ENCODE measurements at regions not wholly inside any gene's neighbourhood (a gene's known extent, or its start where the extent isn't known, plus 50 kb on each side); places are given as distances from the start of the nearest gene placed in this dataset.
"Not testable (repeated sequence)": the region's sequence is repeated elsewhere in the genome, so short reads cannot be mapped to it uniquely, and the experiment has no call there.

- no peak for DNase-seq (ENCODE audit: low read depth in 2 of 3, low spot score in 1 of 3)
Observed at GRCh38 chr4:110364911-110365520, 110.9 kb upstream of the ENPEP start.

DNA sequence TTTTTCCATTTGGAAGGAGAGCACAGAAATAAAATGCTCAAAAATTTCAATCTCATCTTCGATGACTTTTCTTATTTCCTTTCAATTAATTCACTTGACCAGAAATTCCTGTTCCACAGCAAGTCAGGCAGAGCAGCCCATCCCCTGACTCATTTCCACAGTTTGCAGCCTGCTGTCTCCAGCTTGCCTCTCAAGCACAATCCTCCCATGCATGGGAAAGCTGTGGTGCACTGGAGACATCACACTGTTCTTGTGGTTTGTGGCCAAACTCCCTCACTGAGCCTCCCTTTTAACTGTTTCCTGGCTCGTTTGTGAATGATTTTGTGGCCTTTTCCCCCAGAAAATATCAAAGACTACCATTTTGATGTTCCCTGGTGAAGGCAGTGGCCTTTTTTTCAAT, 114.0 kb upstream of the ENPEP start:
- no peak for DNase-seq (ENCODE audit: low read depth in 2 of 3, low spot score in 1 of 3)

DNA sequence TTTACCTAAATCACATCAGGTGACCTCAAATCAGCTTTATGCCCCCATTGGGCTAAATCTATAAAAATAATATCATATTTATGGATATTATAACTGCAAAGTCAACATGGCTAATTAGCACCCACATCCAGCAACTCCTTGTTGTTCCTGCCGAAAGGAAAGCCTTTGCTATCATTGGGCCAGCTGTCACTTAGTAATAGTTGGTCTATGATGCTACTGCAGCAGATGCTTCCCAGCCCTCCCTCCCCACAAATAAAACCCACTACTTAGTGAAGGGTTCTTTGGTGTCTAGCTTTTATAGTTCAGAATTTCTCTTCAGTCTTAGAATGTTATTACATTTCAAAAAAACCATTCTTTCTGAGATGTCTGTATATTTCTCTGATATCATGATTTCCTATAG, 116.9 kb upstream of the ENPEP start:
- DNase-seq (ENCODE audit: low read depth in 2 of 3, low spot score in 1 of 3), result no peak

DNA sequence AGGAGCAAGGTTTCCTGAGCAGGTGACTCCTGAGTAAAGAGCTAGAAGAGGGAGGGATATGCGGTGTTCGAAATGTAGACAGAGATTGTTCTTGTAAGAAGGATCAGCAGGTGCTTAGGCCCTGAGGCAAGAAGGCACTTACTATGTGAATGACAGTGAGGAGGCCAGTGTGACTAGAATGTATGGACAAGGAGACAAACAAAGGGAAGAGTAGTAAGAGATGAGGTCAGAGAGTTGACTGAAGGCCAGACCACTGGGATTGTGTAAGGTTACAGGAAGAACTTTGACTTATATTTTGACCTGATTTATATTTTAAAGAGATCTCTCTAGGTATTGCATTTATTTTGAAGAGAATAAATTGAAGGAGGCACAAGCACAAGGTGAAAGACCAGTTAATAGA, 118.4 kb upstream of the ENPEP start:
- DNase-seq (ENCODE audit: low read depth in 2 of 3, low spot score in 1 of 3), result no peak

DNA sequence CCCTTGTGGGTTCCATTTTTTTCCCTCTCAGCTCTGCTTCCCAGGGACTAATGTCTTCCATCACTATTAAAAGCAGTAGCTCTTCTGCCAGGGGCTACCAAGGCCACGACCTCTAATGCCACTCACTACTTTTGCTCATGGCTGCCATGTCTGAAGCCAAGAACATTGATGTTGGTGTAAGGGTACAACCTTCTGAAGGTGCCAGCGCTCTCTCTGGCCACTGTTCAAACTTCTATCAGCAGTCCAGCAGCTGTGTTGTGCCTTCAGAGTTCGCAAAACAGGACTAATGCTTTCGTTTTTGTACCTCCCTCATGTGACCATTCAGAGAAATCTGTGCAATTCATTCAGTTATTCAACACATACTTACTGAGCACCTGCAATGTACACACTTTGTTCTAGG, 121.5 kb upstream of the ENPEP start:
- no peak for DNase-seq (ENCODE audit: low read depth in 2 of 3, low spot score in 1 of 3)

- DNase-seq (ENCODE audit: low read depth in 2 of 3, low spot score in 1 of 3), result no peak
Observed at GRCh38 chr4:110352670-110353442, 123.1 kb upstream of the ENPEP start.

GRCh38 chr4:110348711-110349383, 127.1 kb upstream of the ENPEP start:
- DNase-seq (ENCODE audit: low read depth in 2 of 3, low spot score in 1 of 3), result no peak

DNA sequence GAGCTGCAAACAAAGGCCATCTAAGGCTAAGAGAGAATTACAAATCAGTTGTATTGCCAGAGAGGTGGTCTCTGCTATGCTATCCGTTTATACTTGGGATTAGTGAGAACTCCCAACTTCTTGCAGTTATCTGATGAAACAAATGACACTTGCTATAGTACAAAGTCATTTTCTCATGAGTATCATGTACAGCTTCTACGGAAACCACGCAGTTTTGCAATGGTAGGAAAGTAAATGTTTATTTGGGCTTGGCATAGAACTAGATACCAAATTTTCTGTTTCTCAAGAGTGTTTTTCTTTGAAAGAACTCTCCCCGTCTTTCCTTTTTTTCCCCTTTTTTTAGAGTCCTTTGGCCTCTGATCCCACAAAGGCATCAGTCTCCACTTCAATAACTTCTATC, 128.2 kb upstream of the ENPEP start:
- DNase-seq (ENCODE audit: low read depth in 2 of 3, low spot score in 1 of 3), result no peak

- no peak for DNase-seq (ENCODE audit: low read depth in 2 of 3, low spot score in 1 of 3)
Observed at GRCh38 chr4:110344165-110344564, 131.8 kb upstream of the ENPEP start.

- no peak for DNase-seq (ENCODE audit: low read depth in 2 of 3, low spot score in 1 of 3)
Observed at GRCh38 chr4:110343534-110343933, 132.4 kb upstream of the ENPEP start.

- not testable (repeated sequence) for DNase-seq (ENCODE audit: low read depth in 2 of 3, low spot score in 1 of 3)
Observed at GRCh38 chr4:110341118-110341517, 134.8 kb upstream of the ENPEP start.

GRCh38 chr4:110335399-110335798, 137.0 kb upstream of the ELOVL6 start:
- DNase-seq (ENCODE audit: low read depth in 2 of 3, low spot score in 1 of 3), result no peak

DNA sequence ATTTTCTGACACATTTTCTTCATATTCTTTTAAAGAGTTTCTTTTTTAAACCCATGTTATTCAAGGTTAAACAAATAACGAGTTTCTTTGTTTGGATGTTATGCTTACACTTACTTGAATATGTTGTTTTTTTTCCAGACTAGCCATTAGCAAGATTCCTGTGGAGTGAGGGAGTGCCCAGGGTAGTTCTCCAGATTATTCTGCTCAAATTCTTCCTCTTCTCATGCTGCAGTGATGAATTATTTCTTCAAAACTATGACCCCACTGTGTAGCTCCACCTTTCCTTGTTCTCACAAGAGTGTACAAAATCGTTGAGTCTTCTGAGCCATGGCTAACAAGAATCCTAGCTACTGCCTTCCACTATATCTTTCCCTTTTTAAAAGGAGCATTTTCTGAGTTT, 134.1 kb upstream of the ELOVL6 start:
- DNase-seq (ENCODE audit: low read depth in 2 of 3, low spot score in 1 of 3), result no peak

- not testable (repeated sequence) for DNase-seq (ENCODE audit: low read depth in 2 of 3, low spot score in 1 of 3)
Observed at GRCh38 chr4:110326426-110326825, 128.0 kb upstream of the ELOVL6 start.

GRCh38 chr4:110310795-110311194, 112.4 kb upstream of the ELOVL6 start:
- DNase-seq (ENCODE audit: low read depth in 2 of 3, low spot score in 1 of 3), result no peak

DNA sequence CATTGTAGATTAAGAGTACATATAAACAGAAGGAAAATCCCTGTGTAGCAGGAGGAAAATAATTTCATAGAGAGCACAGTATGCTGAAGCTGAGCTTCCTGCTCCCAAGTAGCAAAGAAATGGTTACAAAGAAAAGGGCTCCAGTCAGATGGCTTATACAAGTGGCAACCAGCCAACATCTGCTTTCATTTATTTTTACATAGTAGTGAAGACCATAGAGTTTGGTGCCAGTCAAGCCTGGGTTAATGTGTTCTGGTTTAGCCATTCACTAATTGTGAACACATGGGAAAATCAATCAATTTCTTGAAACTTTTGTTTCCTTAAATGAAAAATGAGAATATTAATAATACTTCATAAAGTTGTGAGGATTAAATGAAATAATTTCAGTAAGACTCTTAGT, 111.3 kb upstream of the ELOVL6 start:
- DNase-seq (ENCODE audit: low read depth in 2 of 3, low spot score in 1 of 3), result no peak

DNA sequence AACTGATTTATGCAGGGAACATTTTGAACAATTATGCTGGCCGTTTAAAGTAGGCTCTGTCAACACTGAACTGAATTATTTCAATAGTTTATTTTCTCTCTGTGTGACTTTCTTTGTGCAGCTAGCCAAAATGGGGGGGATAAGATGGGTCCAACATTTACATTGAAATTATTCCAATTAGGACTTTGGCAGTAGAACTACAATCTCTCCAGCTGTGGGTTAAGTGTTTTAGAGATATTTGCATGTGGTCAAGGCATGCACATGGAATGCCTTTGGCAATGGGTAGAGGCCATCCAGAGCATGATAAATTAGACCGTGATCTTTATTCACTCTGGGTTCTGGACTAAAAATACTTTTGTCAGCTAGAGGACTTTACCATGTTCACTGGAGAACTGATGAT, 107.9 kb upstream of the ELOVL6 start:
- DNase-seq (ENCODE audit: low read depth in 2 of 3, low spot score in 1 of 3), result no peak

GRCh38 chr4:110305455-110305854, 107.0 kb upstream of the ELOVL6 start:
- DNase-seq (ENCODE audit: low read depth in 2 of 3, low spot score in 1 of 3), result no peak

- DNase-seq (ENCODE audit: low read depth in 2 of 3, low spot score in 1 of 3), result no peak
Observed at GRCh38 chr4:110296892-110297291, 98.5 kb upstream of the ELOVL6 start.

- no peak for DNase-seq (ENCODE audit: low read depth in 2 of 3, low spot score in 1 of 3)
Observed at GRCh38 chr4:110294165-110294564, 95.8 kb upstream of the ELOVL6 start.

DNA sequence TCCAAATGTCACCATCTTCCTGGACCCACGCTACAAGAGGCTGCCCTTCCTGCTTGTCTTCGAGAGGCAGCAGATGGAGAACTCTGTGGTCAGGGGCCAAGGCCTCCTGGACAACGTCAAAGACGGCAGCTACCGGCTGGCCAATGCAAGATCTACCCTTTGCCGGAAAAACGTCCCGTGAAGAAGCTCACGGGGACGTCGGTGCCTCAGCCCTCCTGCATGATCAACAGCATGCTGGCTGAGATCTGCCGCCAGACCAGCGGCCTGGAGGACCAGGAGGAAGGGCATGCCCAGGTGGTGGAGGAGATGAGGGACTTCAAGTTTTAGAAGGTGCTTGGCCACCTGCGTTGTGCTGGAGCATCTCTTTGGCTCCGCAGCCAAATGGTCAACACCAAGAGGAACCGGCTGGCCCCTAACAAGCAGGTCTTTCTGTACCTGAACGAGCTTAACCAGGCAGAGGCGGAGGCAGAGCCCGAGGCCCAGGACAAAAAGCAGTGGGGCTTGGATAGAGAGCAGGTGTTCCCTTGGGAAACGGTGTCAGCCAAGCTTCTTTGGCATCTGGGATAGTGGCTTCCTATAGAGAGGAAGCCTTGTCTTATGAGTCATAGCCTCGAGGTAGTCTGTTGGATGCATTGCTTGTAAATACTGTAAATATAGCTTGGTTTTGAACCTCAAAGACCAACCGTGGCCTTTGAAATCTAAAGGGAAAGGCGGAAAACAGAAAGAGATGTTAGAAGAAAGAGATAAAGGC, 94.8 kb upstream of the ELOVL6 start:
- DNase-seq (ENCODE audit: low read depth in 2 of 3, low spot score in 1 of 3), result no peak

GRCh38 chr4:110290511-110290910, 92.1 kb upstream of the ELOVL6 start:
- DNase-seq (ENCODE audit: low read depth in 2 of 3, low spot score in 1 of 3), result no peak
